GM21528 (cell line): ENCODE measurements at regions not wholly inside any gene's neighbourhood (a gene's known extent, or its start where the extent isn't known, plus 50 kb on each side); places are given as distances from the start of the nearest gene placed in this dataset.

ENCODE experiments used
- ATAC-seq: cut with Tn5 transposase; IDR thresholded peaks from one replicate; pipeline ENCODE4 v1.9.1; 2021; ENCODE audit warnings: mild to moderate bottlenecking, moderate library complexity; ENCODE audit not compliant: unreplicated experiment, low FRiP score

- ATAC-seq, result no peak
These were observed 1091.9 kb upstream of the TENM4 start for GRCh38 chr11:80532633-80533232.

- no peak for ATAC-seq
These were observed 1088.9 kb upstream of the TENM4 start for GRCh38 chr11:80529726-80530125.

GRCh38 chr11:80525663-80526405 lies 1085.0 kb upstream of the TENM4 start:
- no peak for ATAC-seq

GRCh38 chr11:80524349-80524748 lies 1083.5 kb upstream of the TENM4 start:
- ATAC-seq, result no peak

- no peak for ATAC-seq
These were observed 1082.2 kb upstream of the TENM4 start for GRCh38 chr11:80523057-80523456.

GRCh38 chr11:80521592-80521991 lies 1080.8 kb upstream of the TENM4 start:
- ATAC-seq, result no peak

- ATAC-seq, result no peak
These were observed 1079.7 kb upstream of the TENM4 start for GRCh38 chr11:80520507-80520887.

- ATAC-seq, result no peak
These were observed 1079.0 kb upstream of the TENM4 start for GRCh38 chr11:80519596-80520506.

- ATAC-seq, result no peak
These were observed 1076.9 kb upstream of the TENM4 start for GRCh38 chr11:80517701-80518100.

- peak; percentile 52 for ATAC-seq
These were observed 1074.3 kb upstream of the TENM4 start for GRCh38 chr11:80515097-80515496.

GRCh38 chr11:80512491-80512890 lies 1071.7 kb upstream of the TENM4 start:
- no peak for ATAC-seq

GRCh38 chr11:80505771-80506170 lies 1064.9 kb upstream of the TENM4 start:
- ATAC-seq, result no peak

- no peak for ATAC-seq
These were observed 1063.2 kb upstream of the TENM4 start for GRCh38 chr11:80503990-80504389.

- no peak for ATAC-seq
These were observed 1061.7 kb upstream of the TENM4 start for GRCh38 chr11:80502511-80502910.

GRCh38 chr11:80495116-80495515 lies 1054.3 kb upstream of the TENM4 start:
- ATAC-seq, result no peak

GRCh38 chr11:80487952-80488351 lies 1047.1 kb upstream of the TENM4 start:
- ATAC-seq, result no peak

GRCh38 chr11:80486678-80487077 lies 1045.8 kb upstream of the TENM4 start:
- no peak for ATAC-seq

GRCh38 chr11:80477178-80477577 lies 1036.3 kb upstream of the TENM4 start:
- ATAC-seq, result no peak

- peak; percentile 74 for ATAC-seq
These were observed 1032.7 kb upstream of the TENM4 start for GRCh38 chr11:80473562-80473961.

- ATAC-seq, result no peak
These were observed 1029.0 kb upstream of the TENM4 start for GRCh38 chr11:80469871-80470270.

GRCh38 chr11:80466570-80466969 lies 1025.7 kb upstream of the TENM4 start:
- ATAC-seq, result no peak
